Ascending aorta (tissue), 2 donors: ENCODE measurements at regions not wholly inside any gene's neighbourhood (a gene's known extent, or its start where the extent isn't known, plus 50 kb on each side); places are given as distances from the start of the nearest gene placed in this dataset.

Source experiments
- DNase-seq, 2 donors: peaks; one replicate each; pipeline ENCODE4 v3.0.0-alpha.2; 2019; ENCODE audit warnings: low spot score in 2 of 2
- H3K27ac ChIP-seq, 2 donors: fragments of 200-600 bp; sonication (generic); one replicate each; pipeline ENCODE4 v1.5.1; 2016 to 2017; ENCODE audit warnings: mild to moderate bottlenecking in 1 of 2
- H3K27me3 ChIP-seq: fragments of 200-600 bp; sonication (generic); one replicate; pipeline ENCODE4 v1.5.1; 2017
- H3K36me3 ChIP-seq, 2 donors: fragments of 200-600 bp; sonication (generic); one replicate each; pipeline ENCODE4 v1.5.1; 2016
- H3K4me1 ChIP-seq, 2 donors: fragments of 200-600 bp; sonication (generic); one replicate each; pipeline ENCODE4 v1.5.1; 2016 to 2017; ENCODE audit warnings: mild to moderate bottlenecking in 1 of 2
- H3K4me3 ChIP-seq, 2 donors: fragments of 200-600 bp; sonication (generic); one replicate each; pipeline ENCODE4 v1.5.1; 2016 to 2017; ENCODE audit warnings: mild to moderate bottlenecking in 1 of 2
- H3K9me3 ChIP-seq, 2 donors: fragments of 200-600 bp; sonication (generic); one replicate each; pipeline ENCODE4 v1.5.1; 2016
- intact Hi-C: fragments of 100-400 bp; cut with DNase I; formaldehyde crosslinking; loops from one replicate; pipeline ENCODE4 v1.15.1; 2023
- TF ChIP-seq, protein P1 (sequence below), 3 experiments: fragments of 200-600 bp in 2 of 3; fragments of 450-650 bp in 1 of 3; sonication (generic) in 2 of 3; IDR thresholded peaks; one replicate each; pipeline ENCODE4 v1.5.1; 2016 to 2019; ENCODE audit warnings: antibody characterized with exemption in 3 of 3, mild to moderate bottlenecking in 1 of 3, moderate library complexity in 1 of 3

DNA sequence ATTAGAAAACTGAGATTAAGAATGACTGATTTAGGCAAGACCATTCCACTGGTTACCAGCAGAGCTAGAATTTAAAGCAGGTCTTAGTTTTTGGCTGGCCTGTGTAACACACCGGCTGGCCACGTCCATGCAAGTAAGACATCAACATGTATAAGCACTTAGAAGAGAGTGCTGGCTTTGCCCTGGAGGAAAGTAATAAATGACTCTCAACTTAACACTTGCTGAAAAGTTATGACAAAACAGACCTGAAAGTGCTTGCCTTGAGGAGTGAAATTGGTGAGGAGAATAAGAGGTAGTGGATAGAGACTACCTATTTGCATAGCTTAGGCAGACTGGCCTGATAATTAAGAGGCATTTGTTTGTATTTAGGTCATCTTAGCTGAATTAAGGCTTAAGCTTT, 165.7 kb upstream of the KCNJ3 start:
- Histone ChIP-seq H3K4me1 (peaks cover 0 to 3% of the 10 kb centered on the region in 2 donors), H3K9me3 (no peaks in the 10 kb centered on the region), H3K4me3 (no peak overlapping the region), H3K27me3 (no peaks in the 10 kb centered on the region), H3K36me3 (no peaks in the 10 kb centered on the region), H3K27ac (peak overlapping the region; percentile 42 to 65)
- intact Hi-C loops, result no loop called here
- TF ChIP-seq, protein P1, sequence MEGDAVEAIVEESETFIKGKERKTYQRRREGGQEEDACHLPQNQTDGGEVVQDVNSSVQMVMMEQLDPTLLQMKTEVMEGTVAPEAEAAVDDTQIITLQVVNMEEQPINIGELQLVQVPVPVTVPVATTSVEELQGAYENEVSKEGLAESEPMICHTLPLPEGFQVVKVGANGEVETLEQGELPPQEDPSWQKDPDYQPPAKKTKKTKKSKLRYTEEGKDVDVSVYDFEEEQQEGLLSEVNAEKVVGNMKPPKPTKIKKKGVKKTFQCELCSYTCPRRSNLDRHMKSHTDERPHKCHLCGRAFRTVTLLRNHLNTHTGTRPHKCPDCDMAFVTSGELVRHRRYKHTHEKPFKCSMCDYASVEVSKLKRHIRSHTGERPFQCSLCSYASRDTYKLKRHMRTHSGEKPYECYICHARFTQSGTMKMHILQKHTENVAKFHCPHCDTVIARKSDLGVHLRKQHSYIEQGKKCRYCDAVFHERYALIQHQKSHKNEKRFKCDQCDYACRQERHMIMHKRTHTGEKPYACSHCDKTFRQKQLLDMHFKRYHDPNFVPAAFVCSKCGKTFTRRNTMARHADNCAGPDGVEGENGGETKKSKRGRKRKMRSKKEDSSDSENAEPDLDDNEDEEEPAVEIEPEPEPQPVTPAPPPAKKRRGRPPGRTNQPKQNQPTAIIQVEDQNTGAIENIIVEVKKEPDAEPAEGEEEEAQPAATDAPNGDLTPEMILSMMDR (IDR thresholded peaks at IDR 0.05), result no peak
- no peak for DNase-seq

DNA sequence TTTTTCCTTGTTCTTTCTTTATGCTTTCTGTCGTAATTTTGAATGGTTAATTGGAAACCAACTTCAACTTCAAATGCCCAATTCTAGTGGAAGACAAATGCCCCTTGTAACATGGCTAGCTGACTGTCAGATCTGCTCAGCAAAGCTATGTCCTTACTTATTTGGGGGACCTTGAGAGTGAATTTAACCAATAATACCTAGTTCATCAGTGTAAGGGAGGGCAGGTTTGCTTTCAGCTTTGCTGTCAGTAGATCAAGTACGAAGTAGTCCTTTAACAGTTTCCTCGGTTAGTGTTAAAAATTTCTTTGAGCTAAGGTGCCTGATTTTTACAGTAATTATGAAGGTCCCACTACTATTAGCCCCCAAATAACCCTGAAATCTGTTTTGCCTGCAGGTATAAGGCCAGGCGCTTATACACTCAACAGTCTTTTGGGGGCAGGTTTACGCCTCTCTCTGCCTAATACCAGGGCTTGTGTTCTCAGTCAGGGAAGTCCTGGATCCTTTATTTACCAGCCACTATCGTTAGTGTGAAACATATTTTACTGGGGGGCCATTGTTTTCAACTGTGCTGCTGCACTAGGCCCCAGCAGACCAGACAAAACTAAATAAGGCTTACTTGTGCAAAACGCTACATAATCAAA, 165.1 kb upstream of the KCNJ3 start:
- Histone ChIP-seq H3K27ac (no peak overlapping the region), H3K4me3 (no peak overlapping the region), H3K27me3 (no peaks in the 10 kb centered on the region), H3K4me1 (peaks cover 0 to 3% of the 10 kb centered on the region in 2 donors), H3K9me3 (no peaks in the 10 kb centered on the region), H3K36me3 (no peaks in the 10 kb centered on the region)
- intact Hi-C loops, result no loop called here
- TF ChIP-seq, protein P1 (IDR thresholded peaks at IDR 0.05), result no peak
- DNase-seq, result no peak

DNA sequence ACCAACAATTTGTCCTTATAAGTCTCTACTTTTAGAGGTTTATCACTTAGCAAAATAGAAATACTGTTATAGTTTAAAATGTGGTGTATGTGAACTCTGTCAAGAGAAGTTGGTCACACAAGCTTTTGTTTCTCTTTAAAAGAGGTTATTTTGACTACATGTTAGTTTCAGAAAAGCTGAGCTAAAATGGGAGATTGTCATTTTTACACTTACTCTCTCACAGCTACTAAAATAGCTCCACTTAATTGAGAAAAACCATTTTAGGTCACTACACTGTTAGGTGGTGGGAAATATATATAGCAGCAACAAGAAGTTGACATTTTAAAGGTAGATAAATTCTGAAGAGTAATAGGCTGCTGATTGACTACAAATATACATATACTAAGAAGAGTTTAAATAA, 161.5 kb upstream of the KCNJ3 start:
- no peak overlapping the region for H3K4me3 ChIP-seq
- no peak for DNase-seq
- no peaks in the 10 kb centered on the region for H3K36me3 ChIP-seq
- no peaks in the 10 kb centered on the region for H3K9me3 ChIP-seq
- H3K27ac ChIP-seq, result peak overlapping the region in 1 of 2 donors; percentile 44
- TF ChIP-seq, protein P1 (IDR thresholded peaks at IDR 0.05), result no peak
- H3K27me3 ChIP-seq, result no peaks in the 10 kb centered on the region
- intact Hi-C loops, result no loop called here
- peaks cover 0 to 6% of the 10 kb centered on the region in 2 donors for H3K4me1 ChIP-seq

DNA sequence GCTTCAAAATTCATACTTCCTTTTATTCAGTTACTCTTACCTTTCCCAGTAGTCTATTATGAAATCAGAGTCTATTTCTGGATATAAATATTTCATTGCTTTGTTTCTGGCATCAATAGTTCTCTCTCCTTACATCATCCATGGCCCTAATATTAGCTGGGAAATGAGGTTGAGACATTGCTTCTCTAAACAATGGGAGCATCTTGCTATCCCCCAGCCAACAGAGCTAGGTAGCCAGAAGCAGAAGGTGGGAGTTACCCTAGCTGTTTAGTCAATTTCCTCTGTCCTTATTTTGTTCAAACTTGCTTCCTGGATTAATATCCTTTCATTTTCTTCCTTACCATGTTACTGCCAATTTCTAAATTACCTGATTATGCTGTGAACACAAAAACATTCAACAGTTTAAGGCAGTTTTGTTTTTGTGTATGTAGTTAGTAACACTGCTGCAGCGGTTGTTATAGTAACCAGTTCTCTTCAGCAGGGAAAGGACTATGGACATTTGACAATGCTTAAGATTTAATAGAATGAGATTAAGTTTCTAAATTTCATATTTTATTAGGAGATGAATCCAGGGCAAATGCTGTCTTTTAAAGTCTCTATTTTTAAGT, 160.5 kb upstream of the KCNJ3 start:
- no peak for DNase-seq
- intact Hi-C loops, result no loop called here
- TF ChIP-seq, protein P1 (IDR thresholded peaks at IDR 0.05), result no peak
- Histone ChIP-seq H3K4me3 (no peak overlapping the region), H3K27ac (peak overlapping the region in 1 of 2 donors; percentile 44), H3K27me3 (no peaks in the 10 kb centered on the region), H3K4me1 (peaks cover 0 to 6% of the 10 kb centered on the region in 2 donors), H3K36me3 (no peaks in the 10 kb centered on the region), H3K9me3 (no peaks in the 10 kb centered on the region)

DNA sequence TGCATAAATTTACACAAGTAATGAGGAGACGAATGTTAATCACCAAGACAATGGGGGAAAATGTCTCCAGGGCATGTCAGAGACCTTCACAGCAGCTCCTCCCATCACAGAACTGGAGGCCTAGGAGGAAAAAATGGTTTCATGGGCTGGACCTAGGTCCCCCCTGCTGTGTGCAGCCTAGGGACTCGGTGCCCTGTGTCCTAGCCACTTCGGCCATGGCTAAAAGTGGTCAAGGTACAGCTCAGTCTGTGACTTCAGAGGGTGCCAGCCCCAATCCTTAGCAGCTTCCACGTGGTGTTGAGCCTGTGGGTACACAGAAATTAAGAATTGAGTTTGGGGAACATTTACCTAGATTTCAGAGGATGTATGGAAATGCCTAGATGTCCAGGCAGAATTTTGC, 152.2 kb upstream of the KCNJ3 start:
- Histone ChIP-seq H3K4me3 (no peak overlapping the region), H3K36me3 (no peaks in the 10 kb centered on the region), H3K27me3 (no peaks in the 10 kb centered on the region), H3K9me3 (no peaks in the 10 kb centered on the region), H3K27ac (no peak overlapping the region), H3K4me1 (no peaks in the 10 kb centered on the region)
- intact Hi-C loops, result no loop called here
- DNase-seq, result no peak
- TF ChIP-seq, protein P1 (IDR thresholded peaks at IDR 0.05), result no peak
